H1 (cell line): ENCODE measurements at regions not wholly inside any gene's neighbourhood (a gene's known extent, or its start where the extent isn't known, plus 50 kb on each side); places are given as distances from the start of the nearest gene placed in this dataset.

Source experiments
- CTCF ChIA-PET: fragments of 300-600 bp; sonication (Branson Sonifier 250); formaldehyde crosslinking; loops from one replicate; lab custom pipeline; 2021; ENCODE audit not compliant: partially characterized antibody; lab: Charles Lee
- POLR2A ChIA-PET: fragments of 300-600 bp; sonication (Branson Sonifier 250); formaldehyde crosslinking; loops from one replicate; lab custom pipeline; 2021; ENCODE audit warnings: inconsistent platforms; ENCODE audit not compliant: partially characterized antibody; lab: Charles Lee
- DNase-seq, 2 experiments: peaks; one replicate each; pipeline versions ENCODE4 v3.0.0 to v3.0.0-alpha.2; 2010 to 2022; ENCODE audit warnings: low spot score in 2 of 2, low read depth in 1 of 2, mixed read lengths in 1 of 2
- FAIRE-seq: peaks from 2 replicates; lab custom pipeline; 2011; peaks lifted over from hg19 to GRCh38; lab: Jason Lieb, UNC
- H2AFZ ChIP-seq: 2 replicates; pipeline ENCODE4 v1.8.1; 2012; ENCODE audit warnings: low read length, inconsistent platforms
- H2AK5ac ChIP-seq: 2 replicates; pipeline ENCODE4 v1.6.1; 2013; ENCODE audit warnings: low read depth, low read length
- H2BK120ac ChIP-seq: replicated peaks from 2 replicates; pipeline ENCODE3; 2013; ENCODE audit warnings: low read depth, low read length, inconsistent platforms
- H2BK12ac ChIP-seq: 2 replicates; pipeline ENCODE4 v1.6.1; 2013; ENCODE audit warnings: low read depth, low read length
- H2BK15ac ChIP-seq: 2 replicates; pipeline ENCODE4 v1.6.1; 2013; ENCODE audit warnings: low read length
- H2BK20ac ChIP-seq: 2 replicates; pipeline ENCODE4 v1.6.1; 2013; ENCODE audit warnings: low read length
- H2BK5ac ChIP-seq: 2 replicates; pipeline ENCODE4 v1.6.1; 2013; ENCODE audit warnings: low read depth, low read length
- H3K14ac ChIP-seq: 2 replicates; pipeline ENCODE4 v1.6.1; 2013; ENCODE audit warnings: inconsistent platforms; ENCODE audit not compliant: insufficient read length
- H3K18ac ChIP-seq: 2 replicates; pipeline ENCODE4 v1.6.1; 2013; ENCODE audit warnings: low read length; ENCODE audit errors: extremely low read depth
- H3K23ac ChIP-seq: 2 replicates; pipeline ENCODE4 v1.6.1; 2013; ENCODE audit warnings: inconsistent platforms; ENCODE audit not compliant: insufficient read length
- H3K23me2 ChIP-seq: 2 replicates; pipeline ENCODE4 v1.6.1; 2013; ENCODE audit warnings: low read depth, low read length
- H3K27ac ChIP-seq: 2 replicates; pipeline ENCODE4 v1.6.1; 2011; ENCODE audit warnings: low read depth, low read length, inconsistent platforms
- H3K27me3 ChIP-seq, 4 experiments: replicated peaks in 1 of 4; 1 replicate in 1 of 4; 2 replicates in 3 of 4; pipeline versions ENCODE4 v1.6.1 to v1.8.1; 2011 to 2013; ENCODE audit warnings: low read length in 3 of 4, mild to moderate bottlenecking in 3 of 4, inconsistent platforms in 2 of 4, mixed read lengths in 2 of 4, moderate library complexity in 1 of 4; ENCODE audit not compliant: control insufficient read depth in 3 of 4, insufficient read depth in 3 of 4; ENCODE audit errors: extremely low read depth in 1 of 4
- H3K36me3 ChIP-seq, 4 experiments: 2 replicates each; pipeline versions ENCODE4 v1.6.1 to v1.8.1; 2011 to 2013; ENCODE audit warnings: mild to moderate bottlenecking in 4 of 4, low read length in 3 of 4, moderate library complexity in 2 of 4, control low read depth in 1 of 4, inconsistent platforms in 1 of 4; ENCODE audit not compliant: insufficient read depth in 4 of 4, control insufficient read depth in 2 of 4
- H3K4ac ChIP-seq: replicated peaks from 2 replicates; pipeline ENCODE3; 2013; ENCODE audit warnings: low read length, low read depth, mixed read lengths, inconsistent platforms; ENCODE audit not compliant: insufficient read length
- H3K4me1 ChIP-seq, 4 experiments: replicated peaks in 1 of 4; 1 replicate in 1 of 4; 2 replicates in 3 of 4; pipeline versions ENCODE4 v1.6.1 to v1.8.1; 2011 to 2013; ENCODE audit warnings: low read length in 3 of 4, inconsistent platforms in 2 of 4, mixed read lengths in 1 of 4; ENCODE audit not compliant: insufficient read depth in 4 of 4, control insufficient read depth in 3 of 4
- H3K4me2 ChIP-seq, 2 experiments: 2 replicates each; pipeline versions ENCODE4 v1.6.1 to v1.8.1; 2011 to 2013; ENCODE audit warnings: low read depth in 2 of 2, low read length in 2 of 2, control low read depth in 1 of 2, inconsistent platforms in 1 of 2, mild to moderate bottlenecking in 1 of 2; ENCODE audit not compliant: insufficient read depth in 1 of 2
- H3K4me3 ChIP-seq, 4 experiments: fragments of 200-600, 300-600 bp in 1 of 4; sonication (generic), shearing (Covaris generic), sonication (Bioruptor Twin) in 1 of 4; 2 replicates each; pipeline versions ENCODE4 v1.5.1 to v1.8.1; 2011 to 2016; ENCODE audit warnings: low read length in 4 of 4, low read depth in 3 of 4, control low read depth in 2 of 4, inconsistent platforms in 2 of 4, mild to moderate bottlenecking in 2 of 4, mixed read lengths in 1 of 4, moderate library complexity in 1 of 4; ENCODE audit not compliant: insufficient read depth in 2 of 4; ENCODE audit errors: extremely low read depth in 1 of 4
- H3K56ac ChIP-seq: replicated peaks from 2 replicates; pipeline ENCODE3; 2013; ENCODE audit warnings: low read depth, mild to moderate bottlenecking, mixed read lengths, low read length, inconsistent platforms; ENCODE audit not compliant: insufficient read length
- H3K79me1 ChIP-seq: 2 replicates; pipeline ENCODE4 v1.6.1; 2013; ENCODE audit warnings: low read depth, low read length, control low read depth
- H3K79me2 ChIP-seq, 2 experiments: 2 replicates each; pipeline versions ENCODE4 v1.6.1 to v1.8.1; 2012 to 2013; ENCODE audit warnings: low read length in 2 of 2, mild to moderate bottlenecking in 2 of 2, inconsistent platforms in 1 of 2; ENCODE audit not compliant: insufficient read depth in 2 of 2, control insufficient read depth in 1 of 2
- H3K9ac ChIP-seq, 4 experiments: replicated peaks in 1 of 4; 1 replicate in 1 of 4; 2 replicates in 3 of 4; pipeline versions ENCODE4 v1.6.1 to v1.8.1; 2011 to 2013; ENCODE audit warnings: low read depth in 3 of 4, low read length in 3 of 4, control low read depth in 2 of 4, mild to moderate bottlenecking in 2 of 4, moderate library complexity in 2 of 4, inconsistent platforms in 1 of 4; ENCODE audit errors: extremely low read depth in 1 of 4
- H3K9me3 ChIP-seq, 2 experiments: 2 replicates each; pipeline versions ENCODE4 v1.6.1 to v1.8.1; 2012 to 2013; ENCODE audit warnings: mild to moderate bottlenecking in 2 of 2, moderate library complexity in 2 of 2, control low read depth in 1 of 2, inconsistent platforms in 1 of 2, low read depth in 1 of 2, low read length in 1 of 2, mixed read lengths in 1 of 2; ENCODE audit not compliant: insufficient read depth in 2 of 2
- H4K20me1 ChIP-seq, 2 experiments: replicated peaks in 1 of 2; 2 replicates each; pipeline versions ENCODE3 to v1.8.1; 2011 to 2013; ENCODE audit warnings: inconsistent platforms in 2 of 2, low read length in 2 of 2, mild to moderate bottlenecking in 1 of 2; ENCODE audit not compliant: insufficient read depth in 2 of 2, control insufficient read depth in 1 of 2
- H4K5ac ChIP-seq: 2 replicates; pipeline ENCODE4 v1.6.1; 2013; ENCODE audit warnings: low read length, low read depth, mixed read lengths, inconsistent platforms; ENCODE audit not compliant: insufficient read length
- H4K8ac ChIP-seq: 2 replicates; pipeline ENCODE4 v1.8.0; 2013; ENCODE audit warnings: mild to moderate bottlenecking, moderate library complexity, low read length, inconsistent platforms; ENCODE audit not compliant: insufficient read depth; ENCODE audit errors: extremely low read depth
- H4K91ac ChIP-seq: replicated peaks from 2 replicates; pipeline ENCODE3; 2013; ENCODE audit warnings: low read length, mixed read lengths, inconsistent platforms; ENCODE audit not compliant: insufficient read length
- ASH2L ChIP-seq: fragments of 200-600, 300-600 bp; sonication (generic); IDR thresholded peaks from one replicate; pipeline ENCODE4 v1.7.1; 2017; ENCODE audit warnings: low read length
- BRCA1 ChIP-seq: IDR thresholded peaks from 2 replicates; pipeline ENCODE4 v1.6.1; 2012; ENCODE audit warnings: low read depth, low read length, improper control_type of control experiment
- JUN ChIP-seq: IDR thresholded peaks from 2 replicates; pipeline ENCODE4 v1.6.1; 2011; ENCODE audit warnings: low read depth, mild to moderate bottlenecking, improper control_type of control experiment, low read length
- JUND ChIP-seq: IDR thresholded peaks from 2 replicates; pipeline ENCODE4 v1.6.1; 2011; ENCODE audit warnings: mild to moderate bottlenecking, improper control_type of control experiment, low read length
- NANOG ChIP-seq: IDR thresholded peaks from 2 replicates; pipeline ENCODE4 v1.6.1; 2011; ENCODE audit warnings: low read length, low read depth, mild to moderate bottlenecking, inconsistent platforms; ENCODE audit not compliant: insufficient read depth, poor library complexity, severe bottlenecking
- POLR2A ChIP-seq, 2 experiments: IDR thresholded peaks; 1 replicate in 1 of 2; 2 replicates in 1 of 2; pipeline ENCODE4 v1.6.1; 2011; ENCODE audit warnings: low read depth in 2 of 2, low read length in 2 of 2, mild to moderate bottlenecking in 2 of 2; ENCODE audit errors: control extremely low read depth in 1 of 2
- POU5F1 ChIP-seq: IDR thresholded peaks from 2 replicates; pipeline ENCODE4 v1.6.1; 2011; ENCODE audit warnings: low read depth, mild to moderate bottlenecking, low read length, moderate library complexity
- RFX5 ChIP-seq: IDR thresholded peaks from 2 replicates; pipeline ENCODE4 v1.6.1; 2011; ENCODE audit warnings: low read depth, low read length, improper control_type of control experiment, borderline replicate concordance
- SIN3A ChIP-seq, 2 experiments: IDR thresholded peaks in 1 of 2; conservative IDR thresholded peaks in 1 of 2; 2 replicates each; pipeline ENCODE4 v1.6.1; 2011 to 2012; ENCODE audit warnings: low read length in 2 of 2, improper control_type of control experiment in 1 of 2, low read depth in 1 of 2, mild to moderate bottlenecking in 1 of 2
- SP1 ChIP-seq: IDR thresholded peaks from 2 replicates; pipeline ENCODE4 v1.6.1; 2011; ENCODE audit warnings: low read depth, low read length
- TCF12 ChIP-seq: IDR thresholded peaks from 2 replicates; pipeline ENCODE4 v1.6.1; 2011; ENCODE audit warnings: low read depth, mild to moderate bottlenecking, low read length
- WGBS, 2 experiments: shearing (Covaris generic) in 1 of 2; methylation state at CpG; one replicate each; pipeline versions ENCODE4 v1.1.6 to v1.1.7; 2013 to 2015; ENCODE audit warnings: low lambda C conversion rate in 2 of 2, mixed read lengths in 2 of 2, inconsistent platforms in 1 of 2, low coverage in 1 of 2, missing lambda C conversion rate in 1 of 2; ENCODE audit not compliant: insufficient replicate concordance in 2 of 2, insufficient coverage in 1 of 2, insufficient read length in 1 of 2; ENCODE audit errors: extremely low coverage in 1 of 2, missing lambda C conversion rate in 1 of 2; 5-methylcytosine and 5-hydroxymethylcytosine counted together
- TF ChIP-seq, protein P1 (sequence below): IDR thresholded peaks from 2 replicates; pipeline ENCODE4 v1.6.1; 2012; ENCODE audit warnings: low read length, inconsistent platforms
- TF ChIP-seq, protein P2 (sequence below): IDR thresholded peaks from 2 replicates; pipeline ENCODE4 v1.6.1; 2011; ENCODE audit warnings: low read depth, mild to moderate bottlenecking, low read length; ENCODE audit not compliant: insufficient read depth

DNA sequence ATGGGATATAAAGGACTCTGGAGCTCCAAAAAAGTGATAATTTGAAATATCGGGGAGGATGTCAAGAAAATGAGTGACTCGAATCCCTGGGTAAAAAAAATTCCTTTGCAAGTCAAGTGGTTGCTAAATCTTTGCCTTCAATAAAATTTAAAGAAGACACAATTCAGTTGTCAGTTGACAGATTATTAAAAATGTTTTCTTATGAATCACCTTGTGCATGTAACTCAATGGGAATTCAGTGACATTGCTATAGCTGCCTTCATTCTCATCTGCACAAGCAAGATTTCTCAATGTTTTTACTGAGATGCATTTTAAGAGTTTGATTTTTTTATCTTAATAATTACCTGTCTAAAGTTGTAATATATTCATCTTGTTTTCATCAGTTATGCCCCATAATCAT lies 264.0 kb upstream of the IL12A start:
- H2AK5ac ChIP-seq, result no peak overlapping the region
- H3K14ac ChIP-seq, result no peak overlapping the region
- no peak overlapping the region for H2BK120ac ChIP-seq
- WGBS, 2 experiments, result 94% methylated on average over 2 of the region's 2 CpGs; no CpG with 5 or more reads in 1 of the 2 experiments
- H3K4me2 ChIP-seq, result no peak overlapping the region
- H3K79me1 ChIP-seq, result no peaks in the 10 kb centered on the region
- H3K27me3 ChIP-seq, result no peaks in the 10 kb centered on the region
- H4K5ac ChIP-seq, result no peak overlapping the region
- H3K4ac ChIP-seq, result no peak overlapping the region
- FAIRE-seq (no peak), DNase-seq (no peak)
- no peaks in the 10 kb centered on the region for H3K79me2 ChIP-seq
- H4K20me1 ChIP-seq, result no peaks in the 10 kb centered on the region
- no peak overlapping the region for H3K56ac ChIP-seq
- CTCF ChIA-PET, result interaction anchor here (0.6 to 4.8 kb wide), 3 partner anchors 53 to 281 kb away, joined by 3 to 16 read pairs (median 4); no protein-coding TSS in a partner anchor
- H3K4me3 ChIP-seq, result no peak overlapping the region
- H2AFZ ChIP-seq, result no peak overlapping the region
- no peaks in the 10 kb centered on the region for H3K4me1 ChIP-seq
- no peak overlapping the region for H3K27ac ChIP-seq
- no peak overlapping the region for H3K23ac ChIP-seq
- no peaks in the 10 kb centered on the region for H3K9me3 ChIP-seq
- no peak overlapping the region for H4K8ac ChIP-seq
- H3K9ac ChIP-seq, result no peak overlapping the region
- H3K36me3 ChIP-seq, result no peaks in the 10 kb centered on the region
- POLR2A ChIA-PET, result no interaction called here
- H3K18ac ChIP-seq, result no peak overlapping the region
- no peak overlapping the region for H2BK5ac ChIP-seq
- no peak overlapping the region for H2BK20ac ChIP-seq
- no peak overlapping the region for H4K91ac ChIP-seq
- H2BK15ac ChIP-seq, result no peak overlapping the region
- no peak overlapping the region for H2BK12ac ChIP-seq
- no peaks in the 10 kb centered on the region for H3K23me2 ChIP-seq
- TF ChIP-seq ASH2L (no peak), POU5F1 (no peak), SP1 (no peak), SIN3A (conservative IDR thresholded peaks at IDR 0.05 in 1 of 2, IDR thresholded peaks at IDR 0.05 in 1 of 2; ENCODE audit: low read depth in 1 of 2, low read length in 2 of 2) (no peak), POLR2A (IDR thresholded peaks at IDR 0.05; ENCODE audit: control extremely low read depth in 1 of 2, low read depth in 2 of 2, low read length in 2 of 2) (no peak), NANOG (no peak), TCF12 (no peak), RFX5 (no peak), BRCA1 (no peak), JUN (no peak), JUND (no peak)
- TF ChIP-seq, protein P1, sequence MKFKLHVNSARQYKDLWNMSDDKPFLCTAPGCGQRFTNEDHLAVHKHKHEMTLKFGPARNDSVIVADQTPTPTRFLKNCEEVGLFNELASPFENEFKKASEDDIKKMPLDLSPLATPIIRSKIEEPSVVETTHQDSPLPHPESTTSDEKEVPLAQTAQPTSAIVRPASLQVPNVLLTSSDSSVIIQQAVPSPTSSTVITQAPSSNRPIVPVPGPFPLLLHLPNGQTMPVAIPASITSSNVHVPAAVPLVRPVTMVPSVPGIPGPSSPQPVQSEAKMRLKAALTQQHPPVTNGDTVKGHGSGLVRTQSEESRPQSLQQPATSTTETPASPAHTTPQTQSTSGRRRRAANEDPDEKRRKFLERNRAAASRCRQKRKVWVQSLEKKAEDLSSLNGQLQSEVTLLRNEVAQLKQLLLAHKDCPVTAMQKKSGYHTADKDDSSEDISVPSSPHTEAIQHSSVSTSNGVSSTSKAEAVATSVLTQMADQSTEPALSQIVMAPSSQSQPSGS, result no peak
- TF ChIP-seq, protein P2, sequence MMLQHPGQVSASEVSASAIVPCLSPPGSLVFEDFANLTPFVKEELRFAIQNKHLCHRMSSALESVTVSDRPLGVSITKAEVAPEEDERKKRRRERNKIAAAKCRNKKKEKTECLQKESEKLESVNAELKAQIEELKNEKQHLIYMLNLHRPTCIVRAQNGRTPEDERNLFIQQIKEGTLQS, result no peak
